BJ (cell line): ENCODE measurements at regions not wholly inside any gene's neighbourhood (a gene's known extent, or its start where the extent isn't known, plus 50 kb on each side); places are given as distances from the start of the nearest gene placed in this dataset.

Source experiments
- CTCF ChIA-PET: fragments of 350-600 bp; formaldehyde crosslinking; extraction: SDS; loops from one replicate; lab custom pipeline; 2021; ENCODE audit warnings: antibody characterized with exemption, inconsistent platforms; lab: Yijun Ruan, JAX
- POLR2A ChIA-PET: fragments of 300-600 bp; sonication (Branson Sonifier 250); formaldehyde crosslinking; extraction: SDS; loops from one replicate; lab custom pipeline; 2021; ENCODE audit warnings: antibody characterized with exemption; lab: Charles Lee
- DNase-seq: peaks from one replicate; pipeline ENCODE4 v3.0.0-alpha.2; 2011; ENCODE audit warnings: low read depth
- H3K27me3 ChIP-seq: 2 replicates; pipeline ENCODE4 v1.6.0; 2011; ENCODE audit warnings: low read length; ENCODE audit not compliant: control insufficient read depth, insufficient read depth
- H3K36me3 ChIP-seq: 2 replicates; pipeline ENCODE4 v1.5.1; 2011; ENCODE audit warnings: low read length; ENCODE audit not compliant: control insufficient read depth, insufficient read depth
- H3K4me3 ChIP-seq: 2 replicates; pipeline ENCODE4 v1.5.1; 2011; ENCODE audit warnings: low read depth, mild to moderate bottlenecking, control low read depth, low read length
- CTCF ChIP-seq: IDR thresholded peaks from 2 replicates; pipeline ENCODE4 v1.5.1; 2011; ENCODE audit warnings: low read depth, mild to moderate bottlenecking, control low read depth, inconsistent platforms, low read length, moderate library complexity; ENCODE audit not compliant: insufficient read depth

DNA sequence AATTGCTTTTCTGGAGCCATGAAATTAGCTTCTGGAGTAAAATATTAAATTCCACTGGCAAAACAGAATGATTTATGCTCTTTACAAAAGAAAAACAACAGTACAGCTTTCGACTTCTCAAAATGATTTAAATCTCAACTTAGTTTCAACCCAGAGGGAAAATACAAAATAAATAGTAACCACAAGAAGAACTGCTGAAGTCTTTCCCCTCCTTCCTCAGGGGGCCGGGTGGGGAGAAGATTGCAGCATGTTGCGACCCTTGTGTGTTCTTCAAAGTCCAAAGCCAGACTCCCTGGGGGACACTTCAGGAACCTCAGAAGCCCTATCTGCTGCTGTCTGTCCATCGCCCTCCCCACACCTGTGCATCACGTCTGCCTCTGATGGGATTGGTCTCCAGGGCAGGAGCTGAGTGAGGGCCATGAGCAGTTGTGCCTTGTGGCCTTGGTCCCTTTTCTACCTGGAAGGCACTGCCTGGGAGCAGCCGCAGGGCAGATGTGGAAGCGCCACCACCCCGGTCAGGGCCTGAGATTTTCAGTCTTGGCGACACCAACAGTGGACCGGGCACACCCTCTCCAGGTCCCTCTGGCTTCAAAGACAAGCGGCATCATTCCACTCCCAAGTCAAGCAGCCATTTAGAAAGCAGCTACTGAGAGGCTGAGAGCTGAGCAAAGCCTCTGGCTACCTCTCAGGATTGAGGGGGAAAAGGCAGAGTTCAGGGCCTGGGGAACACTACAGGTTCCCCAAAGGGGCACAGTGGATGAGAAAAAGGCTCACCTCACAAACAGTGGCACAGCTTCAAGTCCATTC is 210.1 kb upstream of the RAB6C start:
- no peak for TF ChIP-seq CTCF
- H3K27me3 ChIP-seq: no peaks in the 10 kb centered on the region
- CTCF ChIA-PET: interaction anchor here (0.6 kb wide), 1 partner anchor 16 kb away, joined by 3 read pairs; no protein-coding TSS in a partner anchor
- no peak for DNase-seq
- POLR2A ChIA-PET: no interaction called here
- H3K4me3 ChIP-seq: no peak overlapping the region
- H3K36me3 ChIP-seq: no peaks in the 10 kb centered on the region

DNA sequence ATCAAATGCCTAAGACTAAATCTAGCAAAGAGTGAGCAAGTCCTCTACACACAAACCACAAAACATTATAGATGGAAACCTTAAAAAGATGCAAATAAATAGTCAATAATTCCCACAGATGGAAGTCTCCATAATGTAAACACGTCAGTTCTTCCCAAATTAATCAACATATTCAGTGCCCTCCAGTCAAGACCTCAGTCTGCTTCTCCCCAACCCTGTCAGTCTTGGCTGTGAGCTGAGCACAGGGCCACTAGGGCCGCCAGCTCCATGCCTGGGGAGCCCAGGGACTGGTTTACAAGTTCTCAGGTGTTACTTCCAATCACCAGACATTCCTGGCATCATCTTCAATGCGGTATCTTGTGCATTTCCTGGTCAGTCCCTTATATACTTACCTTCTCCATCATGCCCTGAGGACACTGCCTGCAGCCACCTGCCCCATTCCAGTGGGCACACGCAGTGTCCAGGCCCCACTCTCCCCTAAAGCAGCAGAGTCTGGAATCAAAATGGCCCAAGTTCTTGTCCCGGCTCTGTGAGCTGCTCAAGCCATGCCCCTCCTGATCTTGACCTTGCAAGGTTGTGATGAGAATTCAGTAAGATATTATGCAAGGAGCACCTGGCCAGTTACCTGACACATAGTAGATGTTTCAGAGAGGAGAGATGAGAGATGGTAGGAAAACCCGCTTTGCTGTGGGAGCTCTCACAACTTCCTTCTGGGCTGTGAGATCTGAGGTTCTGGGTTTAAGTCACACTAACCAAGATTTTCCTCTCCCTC is 207.9 kb upstream of the RAB6C start:
- Histone ChIP-seq H3K27me3 (no peaks in the 10 kb centered on the region), H3K4me3 (no peak overlapping the region), H3K36me3 (no peaks in the 10 kb centered on the region)
- TF ChIP-seq CTCF: no peak
- ChIA-PET CTCF (no interaction called here), POLR2A (no interaction called here)
- no peak for DNase-seq

GRCh38 chr2:129772190-129772579 is 207.3 kb upstream of the RAB6C start:
- ChIA-PET CTCF (no interaction called here), POLR2A (no interaction called here)
- no peak for TF ChIP-seq CTCF
- H3K36me3 ChIP-seq: no peaks in the 10 kb centered on the region
- H3K27me3 ChIP-seq: no peaks in the 10 kb centered on the region
- no peak overlapping the region for H3K4me3 ChIP-seq
- no peak for DNase-seq

DNA sequence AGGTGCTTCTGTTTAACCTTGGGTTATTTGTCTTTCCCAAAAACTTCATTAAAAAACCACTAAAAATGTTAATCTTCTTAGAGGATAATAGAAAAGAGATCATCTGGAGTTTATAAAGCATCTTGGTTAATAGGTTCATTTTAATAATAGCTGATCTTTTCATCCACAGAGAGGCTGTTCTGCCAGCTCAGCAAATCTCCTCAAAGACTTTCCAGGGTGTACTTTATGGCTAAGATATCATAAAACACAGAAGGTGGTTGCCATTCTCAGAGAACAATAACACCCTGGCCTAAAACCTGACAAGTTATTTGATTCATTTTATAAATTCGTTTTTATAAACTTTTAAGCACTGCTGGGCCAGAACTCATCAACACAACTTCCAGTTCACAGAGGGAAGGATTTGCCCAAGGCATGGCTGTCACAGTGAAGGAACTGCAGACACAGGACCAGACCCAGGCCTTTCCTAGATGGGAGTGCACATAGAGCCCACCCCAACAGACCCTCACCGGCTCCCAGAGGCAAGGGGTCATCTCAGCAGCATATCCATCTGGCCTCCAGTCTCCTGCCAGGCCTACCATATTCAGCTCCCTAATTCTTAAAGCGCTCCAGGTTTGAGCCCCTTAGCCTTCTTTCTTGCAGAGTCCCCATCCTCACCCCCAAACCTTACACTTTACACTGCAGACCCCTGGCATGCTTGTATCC is 203.4 kb upstream of the RAB6C start:
- no peak overlapping the region for H3K4me3 ChIP-seq
- no peak for DNase-seq
- no peaks in the 10 kb centered on the region for H3K36me3 ChIP-seq
- no peak for TF ChIP-seq CTCF
- POLR2A ChIA-PET: no interaction called here
- H3K27me3 ChIP-seq: no peaks in the 10 kb centered on the region
- CTCF ChIA-PET: no interaction called here

DNA sequence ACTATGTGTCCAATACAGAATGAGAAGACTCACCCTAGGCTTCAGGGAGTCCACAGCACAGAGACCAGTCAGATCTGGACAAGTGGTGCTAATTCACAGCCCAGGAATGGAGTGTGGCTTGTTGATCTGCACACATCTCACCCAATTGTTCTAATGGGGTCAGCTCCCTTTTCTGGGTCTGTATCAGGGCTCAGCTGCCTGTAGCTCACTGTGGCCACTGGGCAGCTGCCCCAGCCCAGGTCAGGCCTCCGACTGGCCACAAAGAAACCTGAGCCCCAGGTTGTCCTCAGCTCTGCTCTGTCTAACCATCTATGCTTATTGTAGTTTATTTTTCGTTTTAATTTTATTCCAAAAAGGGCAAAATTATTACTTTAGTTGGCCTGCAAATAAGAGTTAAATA is 202.3 kb upstream of the RAB6C start:
- Histone ChIP-seq H3K27me3 (no peaks in the 10 kb centered on the region), H3K4me3 (no peak overlapping the region), H3K36me3 (no peaks in the 10 kb centered on the region)
- POLR2A ChIA-PET: no interaction called here
- CTCF ChIA-PET: no interaction called here
- no peak for DNase-seq
- no peak for TF ChIP-seq CTCF
